ENCODE measurements at regions not wholly inside any gene's neighbourhood (a gene's known extent, or its start where the extent isn't known, plus 50 kb on each side); places are given as distances from the start of the nearest gene placed in this dataset.
A peak's percentile ranks its signal among the peaks of the same experiment; 100 is the strongest.

DNA sequence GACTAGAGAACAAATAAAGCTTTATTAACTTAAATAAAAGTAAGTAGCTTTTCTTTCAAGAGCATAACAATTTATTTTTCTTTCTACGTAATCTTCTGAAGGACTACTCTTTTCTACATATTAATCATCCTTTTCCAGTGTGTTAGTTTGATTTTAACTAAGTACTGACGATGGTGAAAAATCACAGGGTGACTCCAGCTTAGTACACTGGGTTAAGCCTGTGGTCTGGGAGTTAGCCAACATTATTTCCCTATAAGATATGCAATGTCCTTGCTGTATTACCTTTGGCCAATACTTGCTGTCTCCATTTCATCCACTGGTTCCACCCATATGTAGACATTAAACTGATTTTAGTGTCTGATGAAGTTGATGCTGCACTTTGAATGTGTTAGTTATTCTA, 508.6 kb upstream of the SUCLG2 start:
- DNase-seq (ENCODE audit: low read depth in 2 of 2): no peak

DNA sequence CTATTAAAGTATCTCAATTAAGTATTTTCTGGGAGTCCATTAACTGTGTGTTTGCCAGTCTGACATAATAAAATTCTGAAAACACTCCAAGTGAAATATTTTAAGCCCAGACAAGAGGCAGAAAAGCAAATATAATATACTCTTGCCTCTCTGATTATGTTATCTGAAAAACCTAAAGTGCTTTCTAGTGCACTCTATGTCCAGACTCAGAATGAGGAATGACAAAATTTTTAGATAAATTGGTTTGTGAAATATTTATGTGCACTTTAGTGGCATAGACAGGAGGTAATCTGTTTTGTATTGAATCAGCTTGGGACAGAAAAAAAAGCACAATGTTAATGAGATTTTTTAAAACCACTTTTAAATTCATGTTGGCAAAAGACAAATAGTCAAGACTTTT, 508.2 kb upstream of the SUCLG2 start:
- DNase-seq (ENCODE audit: low read depth in 2 of 2): no peak

DNA sequence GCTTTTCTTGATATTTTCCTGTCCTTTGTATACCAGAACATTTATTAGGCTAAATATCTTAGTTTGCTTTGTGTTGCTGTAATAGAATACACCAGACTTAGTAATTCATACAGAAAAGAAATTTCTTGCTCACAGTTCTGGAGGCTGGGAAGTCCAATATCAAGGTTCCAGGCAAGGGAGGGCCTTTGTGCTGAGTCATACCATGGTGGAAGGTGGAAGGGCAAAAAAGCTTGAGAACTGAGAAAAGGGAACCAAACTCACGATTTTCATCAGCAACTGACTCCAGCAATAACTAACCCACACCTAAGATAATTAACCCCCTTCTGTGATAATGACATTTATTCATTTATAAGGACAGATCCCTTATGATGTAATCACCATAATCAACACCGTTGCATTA, 496.9 kb upstream of the SUCLG2 start:
- DNase-seq (ENCODE audit: low read depth in 2 of 2): no peak

DNA sequence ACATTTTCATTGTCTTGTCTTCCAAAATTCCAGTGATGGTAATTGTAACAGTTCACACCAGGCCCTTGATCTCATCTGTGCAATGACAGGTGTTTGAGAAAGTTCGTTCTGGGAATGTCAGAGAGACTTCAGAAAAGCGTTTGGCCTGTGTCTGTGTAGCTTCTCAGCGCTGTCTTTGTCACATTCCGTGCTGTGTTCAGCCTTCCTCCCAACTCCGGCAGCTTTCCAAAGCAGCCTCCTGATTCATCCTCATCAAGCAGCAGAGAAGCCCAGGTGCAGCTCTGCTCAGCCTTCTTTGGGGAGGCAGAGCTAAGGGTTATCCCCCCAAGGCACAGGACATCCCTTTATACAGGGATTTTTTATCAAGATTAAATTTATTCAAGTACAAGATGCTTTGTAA, 494.0 kb upstream of the SUCLG2 start:
- DNase-seq (ENCODE audit: low read depth in 2 of 2): no peak

DNA sequence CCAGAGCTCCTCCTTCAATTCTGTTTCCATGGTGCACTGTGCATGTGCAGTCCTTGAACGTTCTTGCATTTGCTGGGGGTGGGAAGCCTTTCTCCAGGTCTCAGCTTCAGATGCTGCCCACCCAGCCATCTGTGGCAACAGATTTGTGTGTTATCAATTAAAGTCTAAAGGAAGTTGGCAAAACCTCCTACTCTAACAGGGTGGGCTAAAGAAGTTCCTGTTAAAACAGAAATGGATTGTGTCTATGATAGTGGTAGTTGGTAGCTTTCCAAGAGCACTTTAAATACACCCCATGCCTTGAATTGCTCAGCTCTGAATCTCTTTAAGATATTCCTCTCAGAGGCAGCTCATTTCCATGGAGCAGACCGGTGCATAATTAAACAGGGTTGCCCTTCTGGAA, 488.0 kb upstream of the SUCLG2 start:
- no peak for DNase-seq (ENCODE audit: low read depth in 2 of 2)

DNA sequence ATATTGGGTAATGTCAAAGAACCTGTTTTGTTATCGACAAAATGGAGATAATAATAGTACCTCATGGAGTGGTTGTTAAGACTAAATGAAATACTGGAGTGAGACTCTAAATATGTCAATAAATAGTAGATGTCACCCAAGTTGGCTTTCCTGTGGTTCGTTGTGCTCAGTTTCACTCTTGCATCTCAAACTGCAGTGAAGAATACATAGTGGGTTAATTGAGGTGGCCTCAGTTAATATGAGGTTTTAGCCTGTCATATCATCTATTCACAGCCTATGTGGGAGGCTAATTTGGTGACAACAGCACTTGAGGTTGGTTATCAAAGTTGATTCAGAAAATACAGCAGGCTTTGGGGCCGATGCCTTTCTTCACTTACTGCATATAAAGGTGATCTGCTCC, 485.5 kb upstream of the SUCLG2 start:
- no peak for DNase-seq (ENCODE audit: low read depth in 2 of 2)

DNA sequence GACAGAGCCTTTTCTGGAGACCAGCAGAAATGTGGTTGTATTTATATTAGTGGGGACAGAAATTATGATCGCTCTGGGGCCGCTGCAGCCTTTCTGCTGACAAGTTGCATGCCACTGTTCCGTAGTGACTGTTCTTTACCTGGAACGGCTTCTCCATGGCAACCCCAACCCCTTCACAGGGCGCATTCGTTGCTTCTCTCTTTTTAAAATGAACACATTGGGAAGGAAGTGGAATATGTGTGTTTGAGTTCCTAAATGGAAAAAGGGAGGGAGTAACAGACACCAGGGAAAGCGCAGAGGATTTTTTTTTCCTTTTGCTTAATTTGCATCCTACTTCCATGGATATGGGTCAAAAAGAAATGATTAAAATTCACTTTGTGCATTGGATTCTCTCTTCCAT, 482.0 kb upstream of the SUCLG2 start:
- no peak for DNase-seq (ENCODE audit: low read depth in 2 of 2)

DNA sequence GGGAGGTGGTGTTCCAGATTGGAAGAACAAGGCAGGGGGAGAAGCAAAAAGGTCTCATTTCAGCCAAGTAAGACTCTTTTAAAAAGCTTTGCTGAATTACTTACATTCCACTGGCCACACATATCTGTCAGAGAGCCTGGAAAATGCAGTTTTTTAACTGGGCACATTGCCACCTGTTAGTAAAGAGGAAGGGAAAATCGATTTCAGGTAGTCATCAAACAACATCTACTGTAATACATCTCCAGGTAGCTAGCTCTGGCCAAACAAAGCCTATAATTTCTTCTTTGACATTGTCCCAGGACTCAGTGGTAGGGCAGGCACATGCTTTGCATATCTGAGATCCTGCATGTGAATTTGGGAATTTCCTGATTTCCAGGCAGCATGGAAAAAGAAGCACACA, 480.7 kb upstream of the SUCLG2 start:
- no peak for DNase-seq (ENCODE audit: low read depth in 2 of 2)

DNA sequence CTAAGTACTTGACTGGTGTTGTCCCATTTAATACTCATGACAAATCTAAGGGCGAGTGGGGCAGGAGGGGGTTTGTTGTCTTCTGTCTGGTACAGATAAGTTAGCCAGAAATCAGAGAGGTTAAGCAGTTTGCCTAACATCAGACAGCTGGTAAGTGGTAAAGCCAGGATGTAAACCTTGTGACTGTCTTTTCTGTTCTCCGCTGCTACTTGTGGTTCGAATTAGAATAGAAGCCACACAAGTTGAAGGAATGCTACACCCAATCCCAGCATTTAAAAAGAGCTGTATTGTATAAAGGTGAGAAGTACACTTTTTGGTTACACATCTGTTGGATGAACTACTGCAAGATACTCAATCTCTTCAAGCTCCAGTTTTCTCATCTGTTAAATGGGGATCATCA, 474.7 kb upstream of the SUCLG2 start:
- DNase-seq (ENCODE audit: low read depth in 2 of 2): no peak

DNA sequence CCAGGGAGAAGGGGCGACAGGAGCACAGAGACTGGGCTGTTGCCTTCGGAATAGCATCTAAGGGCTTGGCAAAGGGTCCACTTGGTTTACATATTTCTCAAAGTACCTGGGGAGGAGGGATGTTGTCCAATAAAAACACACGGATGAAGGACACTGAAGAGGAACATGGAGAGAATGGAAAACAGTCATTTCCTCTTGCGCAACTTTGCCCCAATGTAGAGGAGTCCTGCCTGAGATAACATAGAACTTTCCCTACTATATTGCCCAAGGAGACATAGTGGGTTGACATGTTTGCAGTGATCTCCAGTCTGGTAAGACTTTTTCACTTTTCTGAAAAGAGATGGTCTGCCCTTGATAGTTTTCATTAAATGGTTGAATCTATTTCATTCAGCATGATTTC, 468.8 kb upstream of the SUCLG2 start:
- no peak for DNase-seq (ENCODE audit: low read depth in 2 of 2)

DNA sequence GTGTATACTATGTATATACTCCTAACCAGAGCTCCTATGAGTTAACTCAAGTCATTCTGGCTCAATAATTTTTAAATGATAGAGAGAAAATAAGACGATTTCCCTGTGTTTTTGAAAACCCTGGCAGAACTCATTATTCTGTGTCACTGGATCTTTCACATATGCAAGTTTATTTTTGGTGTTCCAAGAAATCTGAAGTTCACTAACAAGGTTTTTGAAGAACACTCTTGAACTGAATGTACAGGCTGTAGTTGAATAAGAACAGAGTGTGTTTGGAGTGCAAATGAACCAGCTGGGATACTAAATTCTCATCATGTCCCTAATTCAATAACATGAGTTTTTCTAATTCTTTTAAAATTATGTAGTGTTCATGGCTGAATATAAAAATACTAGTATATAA, 466.9 kb upstream of the SUCLG2 start:
- no peak for DNase-seq (ENCODE audit: low read depth in 2 of 2)

DNA sequence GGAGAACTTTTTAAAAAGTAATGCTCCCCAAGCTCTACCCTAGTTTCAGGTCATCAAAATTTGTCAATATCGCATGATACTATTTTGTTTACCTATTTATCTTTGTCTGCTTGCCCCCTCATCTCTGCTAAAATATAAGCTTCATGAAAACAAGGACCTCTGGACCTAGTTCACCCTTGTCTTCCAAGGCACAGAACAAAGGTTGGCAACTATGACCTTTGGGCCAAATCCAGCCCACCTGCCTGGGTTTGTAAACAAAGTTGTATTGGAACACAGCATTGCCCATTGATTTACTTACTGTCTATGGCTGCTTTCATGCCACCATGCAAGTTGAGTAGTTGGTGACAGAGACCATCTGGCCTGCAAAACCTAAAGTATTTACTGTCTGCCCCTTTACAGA, 462.2 kb upstream of the SUCLG2 start:
- DNase-seq (ENCODE audit: low read depth in 2 of 2): no peak

DNA sequence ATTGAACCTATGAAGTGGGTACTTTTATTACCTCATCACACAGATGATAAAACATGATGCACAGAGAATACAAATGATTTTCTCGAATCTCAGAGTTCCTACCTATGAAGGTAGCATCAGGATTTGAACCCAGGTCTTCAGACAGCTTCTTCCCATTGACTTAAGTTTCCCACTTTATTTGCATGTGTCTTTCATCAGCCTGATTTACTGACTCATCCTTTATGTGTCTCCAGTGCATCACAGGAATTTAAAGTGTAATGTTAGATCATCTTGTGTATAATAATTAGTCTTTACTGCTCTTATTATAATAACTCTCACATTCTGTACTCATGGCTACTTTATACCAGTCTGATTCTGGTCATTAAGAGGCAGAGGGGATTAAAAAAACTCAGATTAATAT, 449.4 kb upstream of the SUCLG2 start:
- no peak for DNase-seq (ENCODE audit: low read depth in 2 of 2)

DNA sequence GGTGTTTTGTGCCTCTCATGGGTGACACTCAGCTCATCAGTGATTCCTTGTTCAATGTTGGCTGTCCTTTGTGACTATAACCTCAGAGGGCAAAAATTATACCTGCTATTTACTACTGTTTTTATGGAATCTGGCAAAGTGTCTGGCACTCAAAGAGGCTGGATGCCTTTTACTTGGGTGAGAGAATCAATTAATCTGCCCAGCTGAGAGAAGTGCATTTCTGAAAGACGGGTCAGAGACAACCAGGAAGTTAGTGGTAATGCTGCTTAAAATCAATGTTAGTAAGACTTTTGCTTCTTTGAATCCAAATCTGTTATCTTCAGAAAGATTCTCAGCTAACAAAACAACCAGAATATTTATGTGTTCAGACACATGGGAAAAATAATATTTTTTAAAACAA, 436.2 kb upstream of the SUCLG2 start:
- no peak for DNase-seq (ENCODE audit: low read depth in 2 of 2)

DNA sequence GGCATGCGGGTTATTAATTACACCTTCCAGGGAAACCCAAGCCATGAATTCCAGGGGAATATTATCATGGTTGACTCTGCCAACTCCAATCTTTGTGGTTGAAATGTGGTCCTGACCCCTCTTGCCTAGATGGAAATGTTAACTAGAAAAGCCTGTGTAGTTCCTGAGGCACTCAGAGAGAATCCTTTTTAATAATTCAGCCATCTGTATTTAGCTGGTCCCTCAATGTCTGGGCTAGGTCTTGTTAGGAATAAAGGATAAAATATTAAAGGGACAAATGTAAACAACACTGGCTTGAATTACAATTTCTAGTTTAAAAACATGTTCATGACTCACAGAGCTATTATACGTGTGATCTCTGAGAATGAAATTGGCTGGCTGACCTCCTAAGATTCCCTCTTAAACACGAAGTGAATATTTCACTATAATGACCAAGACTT, 435.2 kb upstream of the SUCLG2 start:
- no peak for DNase-seq (ENCODE audit: low read depth in 2 of 2)

DNA sequence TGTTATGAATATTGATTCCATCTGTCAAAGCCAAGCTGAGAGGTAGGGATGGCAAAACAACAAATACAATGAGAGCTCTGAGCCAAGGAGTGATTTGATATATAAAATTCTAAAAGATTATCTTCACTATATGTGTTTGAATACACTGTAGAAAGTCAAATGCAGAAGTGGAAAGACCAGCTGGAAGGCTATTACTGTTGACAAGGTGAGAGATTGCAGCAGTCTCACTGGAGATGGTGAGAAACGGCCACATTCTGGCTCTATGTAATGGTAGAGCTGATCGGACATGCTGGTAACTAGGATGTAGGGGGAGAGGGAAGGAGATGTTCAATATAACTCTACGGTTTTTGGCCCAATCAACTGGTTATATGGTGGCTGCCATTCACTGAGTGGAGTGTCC, 434.2 kb upstream of the SUCLG2 start:
- no peak for DNase-seq (ENCODE audit: low read depth in 2 of 2)

DNA sequence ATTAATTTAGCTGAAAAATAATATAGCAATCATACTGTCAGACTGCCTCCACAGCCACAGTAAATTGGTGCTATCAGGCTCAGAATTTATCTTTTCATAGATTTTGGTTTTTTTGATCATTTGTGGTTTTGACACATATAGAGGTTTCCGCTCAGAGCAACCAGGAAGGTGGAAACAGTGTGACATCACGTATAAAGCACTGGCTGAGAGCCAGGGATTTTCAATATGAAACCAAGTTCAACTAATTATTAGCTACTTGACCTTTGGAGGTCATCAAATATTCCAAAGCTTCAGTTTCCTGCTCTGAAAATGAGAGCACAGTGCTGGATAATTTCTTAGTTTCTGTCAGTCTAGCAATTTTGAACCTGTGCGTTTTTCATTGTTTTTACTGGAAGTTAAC, 433.8 kb upstream of the SUCLG2 start:
- peak; percentile 19 to 45 for DNase-seq (ENCODE audit: low read depth in 2 of 2)

DNA sequence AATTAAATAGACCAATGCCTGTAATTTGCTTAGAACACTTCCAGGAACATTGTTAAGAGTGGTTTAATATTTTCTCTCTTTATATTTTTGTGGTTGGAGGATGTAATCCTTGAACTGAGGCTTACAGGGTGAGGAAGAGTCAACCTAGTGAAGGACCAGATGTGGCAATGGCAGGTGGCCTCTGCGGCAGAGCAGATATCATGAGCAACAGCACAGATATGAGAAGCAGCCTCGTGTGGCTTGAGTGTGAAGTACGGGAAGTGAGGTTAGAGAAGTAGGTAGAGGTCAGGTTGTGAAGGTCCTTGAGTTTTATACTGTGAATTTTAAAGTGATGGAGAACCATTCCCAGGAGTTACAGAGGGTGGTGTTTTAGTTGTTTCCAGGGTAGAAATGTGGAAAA, 417.6 kb upstream of the SUCLG2 start:
- DNase-seq (ENCODE audit: low read depth in 2 of 2): no peak

DNA sequence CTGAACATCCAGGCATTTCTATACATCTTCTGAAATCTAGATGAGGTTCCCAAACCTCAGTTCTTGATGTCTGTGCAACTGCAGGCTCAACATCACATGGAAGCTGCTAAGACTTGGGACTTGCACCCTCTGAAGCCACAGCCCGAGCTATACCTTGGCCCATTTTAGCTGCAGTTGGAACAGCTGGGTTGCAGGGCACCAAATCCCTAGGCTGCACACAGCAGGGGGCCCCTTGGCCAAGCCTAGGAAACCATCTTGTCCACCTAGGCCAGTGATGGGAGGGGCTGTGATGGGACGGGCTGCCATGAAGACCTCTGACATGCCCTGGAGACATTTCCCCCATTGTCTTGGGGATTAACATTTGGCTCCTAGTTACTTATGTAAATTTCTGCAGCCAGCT, 415.8 kb upstream of the SUCLG2 start:
- DNase-seq (ENCODE audit: low read depth in 2 of 2): no peak

DNA sequence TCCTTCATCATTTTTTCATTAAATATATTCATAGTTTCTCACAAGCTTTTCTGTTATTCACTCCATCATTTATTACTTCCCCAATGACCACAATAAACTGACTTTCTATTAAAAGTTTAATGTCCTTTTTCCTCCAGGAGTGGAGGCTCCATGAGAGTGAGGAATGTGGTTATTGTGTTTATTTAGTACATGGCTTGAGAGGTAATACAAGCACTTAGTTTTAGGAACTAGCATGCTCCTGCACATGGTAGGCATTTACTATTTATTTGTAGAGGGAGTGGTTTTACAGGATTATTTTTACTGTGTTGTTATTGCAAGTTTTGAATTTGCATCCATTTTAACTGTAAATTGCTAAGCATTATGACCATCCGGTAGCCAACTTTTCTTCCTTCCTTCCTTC, 412.9 kb upstream of the SUCLG2 start:
- DNase-seq (ENCODE audit: low read depth in 2 of 2): no peak

DNA sequence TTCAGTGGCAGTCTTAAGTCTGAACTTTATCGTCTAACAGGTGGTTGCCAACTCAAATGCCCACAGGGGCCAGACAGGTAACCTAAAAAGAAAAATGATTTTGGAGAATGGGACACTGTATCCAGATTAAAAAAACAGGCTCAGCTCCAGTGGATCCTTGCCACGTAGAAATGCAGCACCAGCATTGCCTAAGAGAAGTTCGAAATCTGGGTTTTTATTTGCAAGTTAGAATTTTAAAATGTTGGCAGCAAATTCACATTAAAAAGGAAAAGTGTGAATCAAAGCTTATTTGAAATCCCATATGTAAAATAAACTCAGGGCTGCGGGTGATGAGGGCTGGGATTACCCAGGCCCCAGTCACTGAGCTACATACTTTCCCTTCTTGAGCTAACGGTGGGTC, 408.5 kb upstream of the SUCLG2 start:
- DNase-seq (ENCODE audit: low read depth in 2 of 2): no peak

DNA sequence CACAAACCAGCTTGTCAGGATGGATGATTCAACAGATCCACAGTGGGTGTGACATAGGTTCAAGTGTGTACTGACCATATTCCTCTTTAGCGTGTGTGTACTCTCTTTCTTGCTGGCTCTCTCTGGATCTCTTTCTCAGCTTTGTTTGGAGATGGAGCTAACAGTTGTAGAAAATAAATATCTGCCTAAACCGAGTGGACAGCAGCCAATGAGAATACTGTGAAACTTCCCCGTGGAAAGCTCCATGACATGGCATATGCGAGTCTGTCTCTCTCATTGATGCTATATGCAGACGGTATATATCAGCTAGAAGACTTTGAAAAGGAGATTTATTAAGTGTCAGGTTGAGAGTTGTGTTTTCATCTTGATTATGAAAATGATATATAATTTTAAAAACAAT, 406.5 kb upstream of the SUCLG2 start:
- DNase-seq (ENCODE audit: low read depth in 2 of 2): no peak

DNA sequence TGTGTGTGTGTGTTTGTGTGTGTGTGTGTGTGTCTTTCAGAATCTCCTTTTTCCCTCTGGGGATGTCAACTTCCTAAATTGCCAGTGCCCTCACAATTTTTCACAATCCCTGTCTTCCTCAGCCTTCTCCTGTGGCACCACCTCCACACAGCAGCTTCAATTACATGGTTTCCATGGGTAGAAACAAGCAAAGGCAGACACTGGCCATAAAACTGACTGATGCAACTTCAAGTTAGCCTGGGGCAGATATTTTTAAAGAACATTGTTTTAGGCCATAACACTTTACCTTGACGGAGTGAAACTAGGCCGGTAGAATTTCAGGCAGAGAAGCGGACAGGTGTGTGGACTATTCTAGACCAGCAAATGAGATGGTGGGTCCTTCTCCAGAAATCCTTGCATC, 405.8 kb upstream of the SUCLG2 start:
- no peak for DNase-seq (ENCODE audit: low read depth in 2 of 2)

DNA sequence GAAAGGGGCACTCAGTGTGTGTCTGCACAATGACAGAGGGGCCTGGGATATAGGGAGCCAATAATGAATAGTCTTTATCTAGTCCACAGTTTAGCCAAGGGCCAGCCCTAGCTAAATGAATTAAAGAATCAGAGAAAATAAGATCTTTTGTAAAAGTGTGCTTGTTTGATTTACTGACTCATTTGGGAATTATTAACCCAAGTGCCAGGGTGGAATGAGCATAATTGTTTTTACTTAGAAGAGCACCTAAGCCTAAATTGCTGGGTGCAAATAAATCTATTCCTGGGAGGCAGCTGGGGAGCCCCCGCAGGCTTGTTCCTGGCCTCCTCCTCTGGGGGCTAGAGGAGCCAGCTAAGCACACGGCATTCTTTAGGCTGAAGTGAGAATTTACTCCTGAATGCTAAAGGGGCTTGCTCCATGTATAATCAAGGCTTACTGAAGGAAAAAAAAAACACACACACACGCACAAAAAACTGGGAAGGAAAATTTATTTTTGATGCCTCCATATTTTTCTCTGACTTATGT, 405.3 kb upstream of the SUCLG2 start:
- DNase-seq (ENCODE audit: low read depth in 2 of 2): no peak

All from activated CD8-positive, alpha-beta memory T cell treated with anti-CD3 and anti-CD28 coated beads for 4 hours (primary cell).